Right lobe of liver (tissue), 6 donors: ENCODE measurements at regions not wholly inside any gene's neighbourhood (a gene's known extent, or its start where the extent isn't known, plus 50 kb on each side); places are given as distances from the start of the nearest gene placed in this dataset.

ENCODE experiments used
- ATAC-seq, 4 donors: fragments of 200-7000 bp; cut with Tn5 transposase; one replicate each; pipeline ENCODE4 v1.9.1; 2020; ENCODE audit warnings: mild to moderate bottlenecking in 4 of 4, moderate library complexity in 4 of 4
- DNase-seq, 3 donors: peaks; one replicate each; pipeline ENCODE4 v3.0.0-alpha.2; 2020
- H3K27ac ChIP-seq, 3 donors: fragments of 200-600 bp; one replicate each; pipeline ENCODE4 v1.8.0; 2022
- H3K27me3 ChIP-seq, 2 donors: fragments of 200-600 bp; one replicate each; pipeline ENCODE4 v1.8.0; 2022
- H3K36me3 ChIP-seq, 4 donors: fragments of 200-600 bp; sonication (generic) in 1 of 4; one replicate each; pipeline versions ENCODE4 v1.5.1 to v1.8.0; 2017 to 2022; ENCODE audit warnings: control low read depth in 1 of 4
- H3K4me1 ChIP-seq, 4 donors: fragments of 200-600 bp; sonication (generic) in 1 of 4; one replicate each; pipeline versions ENCODE4 v1.5.1 to v1.8.0; 2017 to 2022; ENCODE audit warnings: control low read depth in 1 of 4
- H3K4me3 ChIP-seq, 3 donors: fragments of 200-600 bp; one replicate each; pipeline ENCODE4 v1.8.0; 2022
- H3K9me3 ChIP-seq, 4 donors: fragments of 200-600 bp; sonication (generic) in 1 of 4; one replicate each; pipeline versions ENCODE4 v1.5.1 to v1.8.0; 2017 to 2022; ENCODE audit warnings: control low read depth in 1 of 4
- CTCF ChIP-seq, 4 donors: fragments of 200-600 bp in 3 of 4; fragments of 450-650 bp in 1 of 4; IDR thresholded peaks; one replicate each; pipeline versions ENCODE4 v1.5.1 to v1.8.0; 2016 to 2022; ENCODE audit warnings: antibody characterized with exemption in 4 of 4, mild to moderate bottlenecking in 2 of 4
- POLR2A ChIP-seq: fragments of 450-650 bp; IDR thresholded peaks from one replicate; pipeline ENCODE4 v1.6.1; 2017; ENCODE audit warnings: antibody characterized with exemption, mild to moderate bottlenecking
- WGBS: methylation state at CpG from one replicate; pipeline ENCODE4 v1.1.6; 2018; ENCODE audit warnings: low coverage, low lambda C conversion rate; ENCODE audit not compliant: insufficient coverage; ENCODE audit errors: missing lambda C conversion rate; 5-methylcytosine and 5-hydroxymethylcytosine counted together
- intact Hi-C, 2 donors: fragments of 100-400 bp; cut with DNase I; formaldehyde crosslinking; loops; one replicate each; pipeline versions ENCODE4 v1.11.2 to v1.14.1; 2022
- donor health status: DM: no; HTN: yes; CAD: no.
- donor health status: DM: no; HTN: no; CAD: no.
- donor health status: DM: no; HTN: no; CAD: no.
- donor health status: DM: no; HTN: yes; CAD: no.
- donor health status: DM: no; HTN: yes; CAD: no.

- Histone ChIP-seq H3K27ac (no peak overlapping the region), H3K4me1 (no peaks in the 10 kb centered on the region), H3K4me3 (no peak overlapping the region), H3K36me3 (no peaks in the 10 kb centered on the region), H3K9me3 (no peaks in the 10 kb centered on the region), H3K27me3 (no peaks in the 10 kb centered on the region)
- no peak for DNase-seq
- TF ChIP-seq POLR2A, result no peak
- intact Hi-C loops, result no loop called here
- 64% methylated on average over 3 of the region's 3 CpGs for WGBS
- ATAC-seq, result no peak
These were observed 673.6 kb upstream of the INTU start for GRCh38 chr4:126959056-126959745.

- no peak overlapping the region for H3K4me3 ChIP-seq
- H3K27ac ChIP-seq, result no peak overlapping the region
- DNase-seq (no peak), ATAC-seq (no peak)
- H3K36me3 ChIP-seq, result no peaks in the 10 kb centered on the region
- intact Hi-C loops, result no loop called here
- no peaks in the 10 kb centered on the region for H3K4me1 ChIP-seq
- H3K9me3 ChIP-seq, result no peaks in the 10 kb centered on the region
- TF ChIP-seq CTCF (IDR thresholded peaks at IDR 0.05) (no peak), POLR2A (no peak)
- no peaks in the 10 kb centered on the region for H3K27me3 ChIP-seq
These were observed 672.0 kb upstream of the INTU start for GRCh38 chr4:126960760-126961159.

GRCh38 chr4:126961661-126962060 is 671.1 kb upstream of the INTU start:
- H3K27me3 ChIP-seq, result no peaks in the 10 kb centered on the region
- no peak for ATAC-seq
- H3K4me1 ChIP-seq, result no peaks in the 10 kb centered on the region
- no peak overlapping the region for H3K4me3 ChIP-seq
- H3K27ac ChIP-seq, result no peak overlapping the region
- WGBS, result 40% methylated on average over 1 of the region's 1 CpG
- intact Hi-C loops, result no loop called here
- H3K36me3 ChIP-seq, result no peaks in the 10 kb centered on the region
- TF ChIP-seq POLR2A (no peak), CTCF (IDR thresholded peaks at IDR 0.05) (no peak)
- no peak for DNase-seq
- no peaks in the 10 kb centered on the region for H3K9me3 ChIP-seq

- H3K4me3 ChIP-seq, result no peak overlapping the region
- ATAC-seq, result no peak
- no peak for DNase-seq
- TF ChIP-seq CTCF (IDR thresholded peaks at IDR 0.05) (no peak), POLR2A (no peak)
- H3K27ac ChIP-seq, result no peak overlapping the region
- no peaks in the 10 kb centered on the region for H3K36me3 ChIP-seq
- no peaks in the 10 kb centered on the region for H3K4me1 ChIP-seq
- H3K27me3 ChIP-seq, result no peaks in the 10 kb centered on the region
- no peaks in the 10 kb centered on the region for H3K9me3 ChIP-seq
- intact Hi-C loops, result no loop called here
- WGBS, result 58% methylated on average over 4 of the region's 4 CpGs
These were observed 666.9 kb upstream of the INTU start for GRCh38 chr4:126965877-126966276.

- Histone ChIP-seq H3K4me1 (no peaks in the 10 kb centered on the region), H3K36me3 (no peaks in the 10 kb centered on the region), H3K4me3 (no peak overlapping the region), H3K27me3 (no peaks in the 10 kb centered on the region), H3K9me3 (no peaks in the 10 kb centered on the region), H3K27ac (no peak overlapping the region)
- ATAC-seq (no peak), DNase-seq (no peak)
- no peak for TF ChIP-seq POLR2A
- no peak for TF ChIP-seq CTCF (IDR thresholded peaks at IDR 0.05)
- 57% methylated on average over 6 of the region's 6 CpGs for WGBS
- intact Hi-C loops, result no loop called here
These were observed 663.2 kb upstream of the INTU start for GRCh38 chr4:126969360-126970235.
